Stimulated activated CD4-positive, alpha-beta T cell treated with anti-CD3 and anti-CD28 coated beads, Interleukin-4, amount 100 ng/mL, for 48 hours (primary cell): ENCODE measurements at regions not wholly inside any gene's neighbourhood (a gene's known extent, or its start where the extent isn't known, plus 50 kb on each side); places are given as distances from the start of the nearest gene placed in this dataset.
"Not testable (repeated sequence)": the region's sequence is repeated elsewhere in the genome, so short reads cannot be mapped to it uniquely, and the experiment has no call there.

Experiments
- DNase-seq, 2 donors: peaks; one replicate each; pipeline ENCODE4 v3.0.0-alpha.2; 2020; ENCODE audit warnings: low read depth in 2 of 2

GRCh38 chr12:47488888-47489287 is 216.9 kb downstream of the RPAP3 start:
- no peak for DNase-seq

- no peak for DNase-seq
These were observed 224.8 kb downstream of the RPAP3 start for GRCh38 chr12:47481041-47481440.

GRCh38 chr12:47478426-47478825 is 227.4 kb downstream of the RPAP3 start:
- DNase-seq = no peak

DNA sequence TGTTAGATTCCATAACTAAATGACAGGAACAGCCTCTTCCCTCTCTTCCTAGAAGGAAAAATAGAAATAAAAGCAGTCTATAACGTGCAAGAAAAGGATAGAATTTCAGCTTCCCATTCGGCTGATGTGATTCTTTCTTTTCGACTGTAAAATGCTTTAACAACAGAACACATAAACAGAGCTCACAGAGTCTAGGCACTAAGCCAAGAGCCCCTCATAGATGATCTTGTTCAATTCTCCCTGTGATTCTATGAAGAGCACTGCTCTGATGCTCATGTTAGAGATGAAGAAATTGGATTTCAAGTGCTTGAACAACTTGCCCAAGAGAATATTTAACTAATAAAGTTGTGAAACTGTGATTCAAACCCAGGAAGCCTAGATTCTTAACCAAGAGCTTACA is 232.7 kb downstream of the RPAP3 start:
- no peak for DNase-seq

DNA sequence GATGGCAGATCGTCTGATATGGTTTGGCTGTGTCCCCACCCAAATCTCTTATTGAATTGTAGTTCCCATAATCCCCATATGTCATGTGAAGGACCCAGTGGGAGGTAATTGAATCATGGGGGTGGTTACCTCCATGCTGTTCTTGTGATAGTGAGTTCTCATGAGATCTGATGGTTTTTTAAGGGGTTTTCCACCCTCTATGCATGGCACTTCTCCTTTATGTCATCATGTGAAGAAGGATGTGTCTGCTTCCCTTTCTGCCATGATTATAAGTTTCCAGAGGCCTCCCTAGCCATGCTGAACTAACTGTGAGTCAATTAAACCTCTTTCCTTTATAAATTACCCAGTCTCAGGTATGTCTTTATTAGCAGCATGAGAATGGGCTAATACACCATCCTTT is 235.5 kb downstream of the RPAP3 start:
- not testable (repeated sequence) for DNase-seq

DNA sequence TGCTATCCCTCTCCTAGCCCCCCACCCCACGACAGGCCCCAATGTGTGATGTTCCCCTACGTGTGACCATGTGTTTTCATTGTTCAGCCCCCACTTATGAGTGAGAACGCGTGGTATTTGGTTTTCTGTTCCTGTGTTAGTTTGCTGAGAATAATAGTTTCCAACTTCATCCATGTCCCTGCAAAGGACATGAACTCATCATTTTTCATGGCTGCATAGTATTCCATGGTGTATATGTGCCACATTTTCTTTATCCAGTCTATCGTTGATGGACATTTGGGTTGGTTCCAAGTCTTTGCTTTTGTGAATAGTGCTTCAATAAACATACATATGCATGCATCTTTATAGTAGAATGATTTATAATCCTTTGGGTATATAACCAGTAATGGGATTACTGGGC is 241.9 kb downstream of the RPAP3 start:
- not testable (repeated sequence) for DNase-seq

DNA sequence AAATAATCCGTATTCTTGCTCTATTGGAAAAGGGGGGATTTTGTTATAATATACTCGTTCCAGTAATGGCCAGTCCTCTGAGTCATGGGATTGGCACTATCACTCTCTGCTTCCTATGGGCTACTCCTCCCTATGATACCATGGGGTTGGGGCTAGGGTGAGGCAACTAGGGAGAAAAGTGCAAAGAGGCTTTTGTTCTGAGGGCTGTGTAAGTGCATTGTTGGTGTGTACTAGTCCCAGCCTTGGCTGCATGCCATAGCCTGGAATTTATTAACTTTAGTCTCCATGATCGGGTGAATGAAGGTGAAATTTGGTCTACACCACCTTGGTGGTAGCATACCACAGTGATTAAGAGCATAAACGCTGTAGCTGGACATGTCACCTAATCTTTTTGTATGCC is 247.6 kb downstream of the RPAP3 start:
- no peak for DNase-seq

DNA sequence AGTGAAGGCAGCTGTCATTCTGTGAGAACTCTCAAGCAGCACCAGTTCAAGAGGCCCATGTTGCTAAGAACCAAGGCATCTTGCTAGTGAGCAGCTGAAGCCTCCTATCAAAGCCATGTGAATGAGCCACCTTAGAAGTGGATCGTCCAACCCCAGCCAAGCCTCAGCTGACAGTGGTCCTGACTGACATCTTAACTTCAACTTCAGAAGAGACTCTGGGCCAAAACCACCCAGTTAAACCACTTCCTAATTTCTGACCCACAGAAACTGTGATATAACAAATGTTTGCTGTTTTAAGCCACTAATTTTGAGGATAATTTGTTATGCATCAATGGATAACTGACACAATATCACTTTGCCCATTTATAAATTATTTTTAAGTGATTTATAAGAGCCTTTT is 256.0 kb downstream of the RPAP3 start:
- no peak for DNase-seq

DNA sequence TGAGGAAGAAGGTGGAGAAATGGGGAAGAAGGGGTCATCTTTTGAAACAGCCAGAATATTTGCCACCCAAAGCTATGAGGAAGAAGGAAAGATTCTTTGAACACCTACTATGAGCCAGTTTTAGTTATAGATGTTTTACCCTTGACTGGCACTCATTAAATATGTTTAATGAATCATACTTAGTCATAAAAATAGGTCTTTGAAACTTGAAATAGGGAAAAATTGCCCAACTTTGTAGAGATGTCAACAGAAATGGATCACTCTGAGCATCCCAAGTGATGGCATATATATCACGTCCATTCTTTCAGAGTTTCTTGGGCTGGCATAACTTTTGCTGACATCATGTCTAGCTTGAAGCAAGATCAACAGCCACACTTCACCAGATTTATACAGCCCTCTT is 263.5 kb downstream of the RPAP3 start:
- no peak for DNase-seq

- DNase-seq = no peak
These were observed 264.3 kb downstream of the RPAP3 start for GRCh38 chr12:47441490-47441889.

DNA sequence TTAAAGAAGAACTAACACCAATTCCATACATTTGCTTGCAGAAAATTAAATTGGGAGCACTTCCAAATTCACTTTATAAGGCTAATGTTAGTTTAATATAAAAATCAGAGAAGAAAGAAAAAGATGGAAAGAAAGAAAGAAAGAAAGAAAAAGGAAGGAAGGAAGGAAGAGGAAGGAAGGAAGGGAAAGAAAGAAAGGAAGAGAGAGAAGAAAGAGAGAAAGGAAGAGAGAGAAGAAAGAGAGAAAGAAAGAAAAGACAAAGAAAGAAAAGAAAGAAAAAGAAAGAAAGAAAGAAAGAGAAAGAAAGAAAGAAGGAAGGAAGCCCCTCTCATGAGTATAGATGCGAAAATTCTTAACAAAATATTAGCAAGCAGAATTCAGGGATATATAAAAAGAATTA is 267.7 kb downstream of the RPAP3 start:
- no peak for DNase-seq

GRCh38 chr12:47437570-47437969 is 268.3 kb downstream of the RPAP3 start:
- DNase-seq = no peak

- DNase-seq = no peak
These were observed 272.0 kb downstream of the RPAP3 start for GRCh38 chr12:47433876-47434275.

DNA sequence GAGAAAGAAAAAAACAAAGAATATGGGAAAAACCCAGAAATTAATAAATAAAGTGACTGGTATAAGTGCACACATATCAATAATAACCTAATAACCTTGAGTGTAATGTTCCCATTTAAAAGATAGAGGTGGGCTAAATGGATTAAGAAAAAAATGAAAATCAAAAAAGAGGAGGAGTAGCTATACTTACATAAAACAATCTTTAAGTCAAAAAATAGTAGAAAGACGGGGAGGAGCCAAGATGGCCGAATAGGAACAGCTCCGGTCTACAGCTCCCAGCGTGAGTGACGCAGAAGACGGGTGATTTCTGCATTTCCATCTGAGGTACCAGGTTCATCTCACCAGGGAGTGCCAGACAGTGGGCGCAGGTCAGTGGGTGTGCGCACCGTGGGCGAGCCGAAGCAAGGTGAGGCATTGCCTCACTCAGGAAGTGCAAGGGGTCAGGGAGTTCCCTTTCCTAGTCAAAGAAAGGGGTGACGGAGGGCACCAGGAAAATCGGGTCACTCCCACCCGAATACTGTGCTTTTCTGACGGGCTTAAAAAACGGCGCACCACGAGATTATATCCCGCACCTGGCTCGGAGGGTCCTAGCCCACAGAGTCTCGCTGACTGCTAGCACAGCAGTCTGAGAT is 279.0 kb downstream of the RPAP3 start:
- not testable (repeated sequence) for DNase-seq

DNA sequence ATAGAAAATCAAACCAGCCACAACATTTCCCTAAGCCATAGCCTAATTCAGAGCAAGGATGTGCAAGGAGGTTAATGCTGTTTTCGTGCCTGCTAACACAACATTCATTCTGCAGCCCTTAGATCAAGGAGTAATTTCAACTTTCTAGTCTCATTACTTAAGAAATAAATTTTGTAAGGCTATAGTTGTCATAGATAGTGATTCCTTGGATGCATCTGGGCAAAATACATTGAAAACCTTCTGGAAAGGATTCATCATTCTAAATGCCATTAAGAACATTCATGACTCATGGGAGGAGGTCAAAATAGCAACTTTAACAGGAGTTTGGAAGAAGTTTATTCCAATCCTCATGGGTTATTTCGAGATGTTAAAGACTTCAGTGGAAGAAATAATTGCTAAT is 283.2 kb downstream of the RPAP3 start:
- no peak for DNase-seq

DNA sequence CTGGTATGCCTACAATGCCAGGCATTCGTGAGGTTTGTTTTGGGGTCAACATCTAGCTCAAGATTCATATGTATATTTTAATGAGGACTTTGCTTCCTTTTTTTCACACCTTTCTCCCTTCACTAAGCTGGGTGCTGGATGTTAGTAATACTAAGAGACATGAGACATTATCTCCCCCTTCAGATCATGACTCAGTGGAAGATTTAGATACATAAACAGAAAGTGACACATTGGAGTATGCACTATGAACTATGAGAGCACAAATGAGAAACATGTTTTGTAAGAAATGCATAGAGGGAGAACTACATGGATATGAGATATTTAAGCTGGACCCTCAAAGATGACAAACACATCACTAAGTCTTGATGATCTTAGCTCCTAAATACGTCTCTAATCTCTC is 286.3 kb downstream of the RPAP3 start:
- no peak for DNase-seq

GRCh38 chr12:47417955-47418354 is 287.9 kb downstream of the RPAP3 start:
- DNase-seq = no peak

DNA sequence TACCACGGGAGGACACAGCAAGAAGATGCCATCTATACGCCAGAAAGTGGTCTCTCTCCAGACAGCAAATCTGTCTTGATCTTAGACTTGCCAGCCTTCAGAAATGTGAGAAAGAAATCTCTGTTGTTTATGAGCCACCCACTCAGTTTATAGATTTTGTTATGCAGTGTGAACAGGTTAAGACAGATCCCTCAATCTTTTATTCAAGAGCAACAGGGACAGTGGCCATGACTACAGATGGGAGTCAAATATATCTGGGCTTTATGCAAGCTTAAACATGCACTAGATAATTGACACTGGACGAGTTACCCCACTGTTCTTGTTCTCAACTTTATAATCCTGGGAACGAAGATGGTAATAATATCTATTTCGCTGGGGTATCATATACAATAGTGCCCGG is 288.7 kb downstream of the RPAP3 start:
- DNase-seq = no peak

GRCh38 chr12:47415054-47415453 is 290.8 kb downstream of the RPAP3 start:
- no peak for DNase-seq

- no peak for DNase-seq
These were observed 291.3 kb downstream of the RPAP3 start for GRCh38 chr12:47414511-47414910.

- DNase-seq = no peak
These were observed 292.0 kb downstream of the RPAP3 start for GRCh38 chr12:47413806-47414205.

- no peak for DNase-seq
These were observed 293.1 kb downstream of the RPAP3 start for GRCh38 chr12:47412601-47413236.

DNA sequence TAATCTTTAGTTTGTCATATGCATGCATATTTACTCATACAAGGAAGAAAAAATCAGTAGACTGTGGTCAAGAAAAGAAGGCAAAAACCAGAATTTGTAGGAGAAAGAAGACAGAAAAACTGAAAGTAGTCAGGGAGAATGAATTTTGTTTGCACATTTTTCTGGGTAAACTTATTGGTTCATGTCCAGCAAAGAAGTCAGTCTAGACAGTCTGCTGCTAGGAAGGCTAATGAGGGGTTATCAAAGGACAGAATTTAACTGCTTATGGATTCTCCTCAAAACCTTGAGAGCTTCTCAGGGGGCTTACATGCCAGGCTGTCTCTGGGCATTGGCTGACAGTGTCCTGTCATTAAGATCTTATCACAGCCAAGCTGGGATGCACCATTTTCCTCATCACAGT is 293.9 kb downstream of the RPAP3 start:
- DNase-seq = no peak

GRCh38 chr12:47410862-47411261 is 295.0 kb downstream of the RPAP3 start:
- no peak for DNase-seq
